DOHH2 (cell line): ENCODE measurements at regions not wholly inside any gene's neighbourhood (a gene's known extent, or its start where the extent isn't known, plus 50 kb on each side); places are given as distances from the start of the nearest gene placed in this dataset.

Experiments used
- H3F3A ChIP-seq: fragments of 200-600 bp; sonication (generic), shearing (Covaris generic); 2 replicates; pipeline ENCODE4 v1.6.0; 2016; ENCODE audit warnings: antibody characterized with exemption, mild to moderate bottlenecking; ENCODE audit not compliant: control insufficient read depth, insufficient read depth
- H3K27ac ChIP-seq: fragments of 200-600 bp; sonication (generic); 2 replicates; pipeline ENCODE4 v1.5.1; 2014; ENCODE audit warnings: low read depth, mild to moderate bottlenecking, low read length, moderate library complexity
- H3K27me3 ChIP-seq: fragments of 200-600 bp; sonication (generic); 2 replicates; pipeline ENCODE4 v1.6.1; 2014; ENCODE audit warnings: mild to moderate bottlenecking, low read length, mixed read lengths; ENCODE audit not compliant: control insufficient read depth
- H3K36me3 ChIP-seq: fragments of 200-600 bp; sonication (generic); 2 replicates; pipeline ENCODE4 v1.6.1; 2014; ENCODE audit warnings: mild to moderate bottlenecking, low read length, moderate library complexity, mixed read lengths; ENCODE audit not compliant: control insufficient read depth
- H3K4me1 ChIP-seq: fragments of 200-600 bp; sonication (generic); 2 replicates; pipeline ENCODE4 v1.6.1; 2014; ENCODE audit warnings: mild to moderate bottlenecking, low read length, mixed read lengths; ENCODE audit not compliant: control insufficient read depth
- H3K4me2 ChIP-seq: fragments of 200-600 bp; sonication (generic); 2 replicates; pipeline ENCODE4 v1.6.0; 2014; ENCODE audit warnings: mild to moderate bottlenecking, low read length, moderate library complexity
- H3K4me3 ChIP-seq: fragments of 200-600 bp; sonication (generic); 2 replicates; pipeline ENCODE4 v1.5.1; 2014; ENCODE audit warnings: mild to moderate bottlenecking, low read length, mixed read lengths
- H3K79me2 ChIP-seq: fragments of 200-600 bp; sonication (generic); 2 replicates; pipeline ENCODE4 v1.6.1; 2014; ENCODE audit warnings: mild to moderate bottlenecking, low read length, mixed read lengths; ENCODE audit not compliant: control insufficient read depth
- H3K9me2 ChIP-seq: fragments of 200-600 bp; sonication (generic); replicated peaks from 2 replicates; pipeline ENCODE4 v1.6.1; 2014; ENCODE audit warnings: mild to moderate bottlenecking, low read length, mixed read lengths; ENCODE audit not compliant: control insufficient read depth
- H3K9me3 ChIP-seq: fragments of 200-600 bp; sonication (generic); 2 replicates; pipeline ENCODE4 v1.6.1; 2014; ENCODE audit warnings: antibody characterized with exemption, low read length, mixed read lengths; ENCODE audit not compliant: control insufficient read depth, insufficient read depth
- H4K20me1 ChIP-seq: fragments of 200-600 bp; sonication (generic); 2 replicates; pipeline ENCODE4 v1.6.0; 2014; ENCODE audit warnings: low read depth, mild to moderate bottlenecking, antibody characterized with exemption, low read length, moderate library complexity; ENCODE audit not compliant: control insufficient read depth, insufficient read depth
- CTCF ChIP-seq: fragments of 200-600 bp; sonication (generic); IDR thresholded peaks from one replicate; pipeline ENCODE4 v1.5.1; 2014; ENCODE audit warnings: antibody characterized with exemption, mild to moderate bottlenecking, low read depth, low read length; ENCODE audit not compliant: poor library complexity, severe bottlenecking
- EZH2phosphoT487 ChIP-seq: fragments of 200-600 bp; sonication (generic); IDR thresholded peaks from 2 replicates; pipeline ENCODE4 v1.6.1; 2017; ENCODE audit warnings: borderline replicate concordance, mild to moderate bottlenecking, antibody characterized with exemption, low read length, moderate library complexity, mixed read lengths

- Histone ChIP-seq H3K9me2 (no peaks in the 10 kb centered on the region), H3K36me3 (no peaks in the 10 kb centered on the region), H3K79me2 (no peaks in the 10 kb centered on the region), H3K27me3 (no peaks in the 10 kb centered on the region), H3K4me2 (no peak overlapping the region), H3F3A (no peaks in the 10 kb centered on the region), H3K27ac (no peak overlapping the region), H4K20me1 (no peaks in the 10 kb centered on the region), H3K9me3 (no peaks in the 10 kb centered on the region), H3K4me1 (no peaks in the 10 kb centered on the region), H3K4me3 (no peak overlapping the region)
- no peak for TF ChIP-seq CTCF
- TF ChIP-seq EZH2phosphoT487: no peak
Measured at GRCh38 chr2:239544918-239545465, 144.2 kb upstream of the HDAC4 start.

- H3K27me3 ChIP-seq: no peaks in the 10 kb centered on the region
- H3K79me2 ChIP-seq: no peaks in the 10 kb centered on the region
- H3K4me1 ChIP-seq: no peaks in the 10 kb centered on the region
Measured at GRCh38 chr2:239544143-239544917, 143.5 kb upstream of the HDAC4 start.

GRCh38 chr2:239543702-239544101 is 142.9 kb upstream of the HDAC4 start:
- H3K36me3 ChIP-seq: no peaks in the 10 kb centered on the region
- H3K4me1 ChIP-seq: no peaks in the 10 kb centered on the region
- H4K20me1 ChIP-seq: no peaks in the 10 kb centered on the region
- no peaks in the 10 kb centered on the region for H3F3A ChIP-seq
- H3K4me3 ChIP-seq: no peak overlapping the region
- H3K9me3 ChIP-seq: no peaks in the 10 kb centered on the region
- no peak overlapping the region for H3K4me2 ChIP-seq
- H3K9me2 ChIP-seq: no peaks in the 10 kb centered on the region
- no peaks in the 10 kb centered on the region for H3K27me3 ChIP-seq
- TF ChIP-seq CTCF: no peak
- no peak for TF ChIP-seq EZH2phosphoT487
- H3K27ac ChIP-seq: no peak overlapping the region
- no peaks in the 10 kb centered on the region for H3K79me2 ChIP-seq

More at GRCh38 chr2:239544143-239544917, 143.5 kb upstream of the HDAC4 start:
- Histone ChIP-seq H3K9me3 (no peaks in the 10 kb centered on the region), H3K36me3 (no peaks in the 10 kb centered on the region), H3K4me3 (no peak overlapping the region), H4K20me1 (no peaks in the 10 kb centered on the region), H3K9me2 (no peaks in the 10 kb centered on the region), H3F3A (no peaks in the 10 kb centered on the region), H3K4me2 (no peak overlapping the region), H3K27ac (no peak overlapping the region)
- no peak for TF ChIP-seq CTCF
